H1 (cell line): ENCODE measurements at regions not wholly inside any gene's neighbourhood (a gene's known extent, or its start where the extent isn't known, plus 50 kb on each side); places are given as distances from the start of the nearest gene placed in this dataset.

Experiments used
- CTCF ChIA-PET: fragments of 300-600 bp; sonication (Branson Sonifier 250); formaldehyde crosslinking; loops from one replicate; lab custom pipeline; 2021; ENCODE audit not compliant: partially characterized antibody; lab: Charles Lee
- POLR2A ChIA-PET: fragments of 300-600 bp; sonication (Branson Sonifier 250); formaldehyde crosslinking; loops from one replicate; lab custom pipeline; 2021; ENCODE audit warnings: inconsistent platforms; ENCODE audit not compliant: partially characterized antibody; lab: Charles Lee
- DNase-seq, 2 experiments: peaks; one replicate each; pipeline versions ENCODE4 v3.0.0 to v3.0.0-alpha.2; 2010 to 2022; ENCODE audit warnings: low spot score in 2 of 2, low read depth in 1 of 2, mixed read lengths in 1 of 2
- FAIRE-seq: peaks from 2 replicates; lab custom pipeline; 2011; peaks lifted over from hg19 to GRCh38; lab: Jason Lieb, UNC
- H2AFZ ChIP-seq: 2 replicates; pipeline ENCODE4 v1.8.1; 2012; ENCODE audit warnings: low read length, inconsistent platforms
- H2AK5ac ChIP-seq: 2 replicates; pipeline ENCODE4 v1.6.1; 2013; ENCODE audit warnings: low read depth, low read length
- H2BK120ac ChIP-seq: replicated peaks from 2 replicates; pipeline ENCODE3; 2013; ENCODE audit warnings: low read depth, low read length, inconsistent platforms
- H2BK12ac ChIP-seq: 2 replicates; pipeline ENCODE4 v1.6.1; 2013; ENCODE audit warnings: low read depth, low read length
- H2BK15ac ChIP-seq: 2 replicates; pipeline ENCODE4 v1.6.1; 2013; ENCODE audit warnings: low read length
- H2BK20ac ChIP-seq: 2 replicates; pipeline ENCODE4 v1.6.1; 2013; ENCODE audit warnings: low read length
- H2BK5ac ChIP-seq: 2 replicates; pipeline ENCODE4 v1.6.1; 2013; ENCODE audit warnings: low read depth, low read length
- H3K14ac ChIP-seq: 2 replicates; pipeline ENCODE4 v1.6.1; 2013; ENCODE audit warnings: inconsistent platforms; ENCODE audit not compliant: insufficient read length
- H3K18ac ChIP-seq: 2 replicates; pipeline ENCODE4 v1.6.1; 2013; ENCODE audit warnings: low read length; ENCODE audit errors: extremely low read depth
- H3K23ac ChIP-seq: 2 replicates; pipeline ENCODE4 v1.6.1; 2013; ENCODE audit warnings: inconsistent platforms; ENCODE audit not compliant: insufficient read length
- H3K23me2 ChIP-seq: 2 replicates; pipeline ENCODE4 v1.6.1; 2013; ENCODE audit warnings: low read depth, low read length
- H3K27ac ChIP-seq: 2 replicates; pipeline ENCODE4 v1.6.1; 2011; ENCODE audit warnings: low read depth, low read length, inconsistent platforms
- H3K27me3 ChIP-seq, 4 experiments: replicated peaks in 1 of 4; 1 replicate in 1 of 4; 2 replicates in 3 of 4; pipeline versions ENCODE4 v1.6.1 to v1.8.1; 2011 to 2013; ENCODE audit warnings: low read length in 3 of 4, mild to moderate bottlenecking in 3 of 4, inconsistent platforms in 2 of 4, mixed read lengths in 2 of 4, moderate library complexity in 1 of 4; ENCODE audit not compliant: control insufficient read depth in 3 of 4, insufficient read depth in 3 of 4; ENCODE audit errors: extremely low read depth in 1 of 4
- H3K36me3 ChIP-seq, 4 experiments: 2 replicates each; pipeline versions ENCODE4 v1.6.1 to v1.8.1; 2011 to 2013; ENCODE audit warnings: mild to moderate bottlenecking in 4 of 4, low read length in 3 of 4, moderate library complexity in 2 of 4, control low read depth in 1 of 4, inconsistent platforms in 1 of 4; ENCODE audit not compliant: insufficient read depth in 4 of 4, control insufficient read depth in 2 of 4
- H3K4ac ChIP-seq: replicated peaks from 2 replicates; pipeline ENCODE3; 2013; ENCODE audit warnings: low read length, low read depth, mixed read lengths, inconsistent platforms; ENCODE audit not compliant: insufficient read length
- H3K4me1 ChIP-seq, 4 experiments: replicated peaks in 1 of 4; 1 replicate in 1 of 4; 2 replicates in 3 of 4; pipeline versions ENCODE4 v1.6.1 to v1.8.1; 2011 to 2013; ENCODE audit warnings: low read length in 3 of 4, inconsistent platforms in 2 of 4, mixed read lengths in 1 of 4; ENCODE audit not compliant: insufficient read depth in 4 of 4, control insufficient read depth in 3 of 4
- H3K4me2 ChIP-seq, 2 experiments: 2 replicates each; pipeline versions ENCODE4 v1.6.1 to v1.8.1; 2011 to 2013; ENCODE audit warnings: low read depth in 2 of 2, low read length in 2 of 2, control low read depth in 1 of 2, inconsistent platforms in 1 of 2, mild to moderate bottlenecking in 1 of 2; ENCODE audit not compliant: insufficient read depth in 1 of 2
- H3K4me3 ChIP-seq, 4 experiments: fragments of 200-600, 300-600 bp in 1 of 4; sonication (generic), shearing (Covaris generic), sonication (Bioruptor Twin) in 1 of 4; 2 replicates each; pipeline versions ENCODE4 v1.5.1 to v1.8.1; 2011 to 2016; ENCODE audit warnings: low read length in 4 of 4, low read depth in 3 of 4, control low read depth in 2 of 4, inconsistent platforms in 2 of 4, mild to moderate bottlenecking in 2 of 4, mixed read lengths in 1 of 4, moderate library complexity in 1 of 4; ENCODE audit not compliant: insufficient read depth in 2 of 4; ENCODE audit errors: extremely low read depth in 1 of 4
- H3K56ac ChIP-seq: replicated peaks from 2 replicates; pipeline ENCODE3; 2013; ENCODE audit warnings: low read depth, mild to moderate bottlenecking, mixed read lengths, low read length, inconsistent platforms; ENCODE audit not compliant: insufficient read length
- H3K79me1 ChIP-seq: 2 replicates; pipeline ENCODE4 v1.6.1; 2013; ENCODE audit warnings: low read depth, low read length, control low read depth
- H3K79me2 ChIP-seq, 2 experiments: 2 replicates each; pipeline versions ENCODE4 v1.6.1 to v1.8.1; 2012 to 2013; ENCODE audit warnings: low read length in 2 of 2, mild to moderate bottlenecking in 2 of 2, inconsistent platforms in 1 of 2; ENCODE audit not compliant: insufficient read depth in 2 of 2, control insufficient read depth in 1 of 2
- H3K9ac ChIP-seq, 4 experiments: replicated peaks in 1 of 4; 1 replicate in 1 of 4; 2 replicates in 3 of 4; pipeline versions ENCODE4 v1.6.1 to v1.8.1; 2011 to 2013; ENCODE audit warnings: low read depth in 3 of 4, low read length in 3 of 4, control low read depth in 2 of 4, mild to moderate bottlenecking in 2 of 4, moderate library complexity in 2 of 4, inconsistent platforms in 1 of 4; ENCODE audit errors: extremely low read depth in 1 of 4
- H3K9me3 ChIP-seq, 2 experiments: 2 replicates each; pipeline versions ENCODE4 v1.6.1 to v1.8.1; 2012 to 2013; ENCODE audit warnings: mild to moderate bottlenecking in 2 of 2, moderate library complexity in 2 of 2, control low read depth in 1 of 2, inconsistent platforms in 1 of 2, low read depth in 1 of 2, low read length in 1 of 2, mixed read lengths in 1 of 2; ENCODE audit not compliant: insufficient read depth in 2 of 2
- H4K20me1 ChIP-seq, 2 experiments: replicated peaks in 1 of 2; 2 replicates each; pipeline versions ENCODE3 to v1.8.1; 2011 to 2013; ENCODE audit warnings: inconsistent platforms in 2 of 2, low read length in 2 of 2, mild to moderate bottlenecking in 1 of 2; ENCODE audit not compliant: insufficient read depth in 2 of 2, control insufficient read depth in 1 of 2
- H4K5ac ChIP-seq: 2 replicates; pipeline ENCODE4 v1.6.1; 2013; ENCODE audit warnings: low read length, low read depth, mixed read lengths, inconsistent platforms; ENCODE audit not compliant: insufficient read length
- H4K8ac ChIP-seq: 2 replicates; pipeline ENCODE4 v1.8.0; 2013; ENCODE audit warnings: mild to moderate bottlenecking, moderate library complexity, low read length, inconsistent platforms; ENCODE audit not compliant: insufficient read depth; ENCODE audit errors: extremely low read depth
- H4K91ac ChIP-seq: replicated peaks from 2 replicates; pipeline ENCODE3; 2013; ENCODE audit warnings: low read length, mixed read lengths, inconsistent platforms; ENCODE audit not compliant: insufficient read length
- ASH2L ChIP-seq: fragments of 200-600, 300-600 bp; sonication (generic); IDR thresholded peaks from one replicate; pipeline ENCODE4 v1.7.1; 2017; ENCODE audit warnings: low read length
- CEBPB ChIP-seq: IDR thresholded peaks from 2 replicates; pipeline ENCODE4 v1.6.1; 2012; ENCODE audit warnings: low read depth, low read length
- FOSL1 ChIP-seq: IDR thresholded peaks from 2 replicates; pipeline ENCODE4 v1.6.1; 2011; ENCODE audit warnings: mild to moderate bottlenecking, low read depth, low read length, moderate library complexity; ENCODE audit not compliant: insufficient read depth
- GABPA ChIP-seq: IDR thresholded peaks from 2 replicates; pipeline ENCODE4 v1.6.1; 2011; ENCODE audit warnings: mild to moderate bottlenecking, low read length, moderate library complexity, borderline replicate concordance; ENCODE audit not compliant: insufficient read depth
- HDAC6 ChIP-seq: IDR thresholded peaks from one replicate; pipeline ENCODE4 v1.7.1; 2012; ENCODE audit warnings: low read depth, mild to moderate bottlenecking, inconsistent platforms, low read length, moderate library complexity
- NANOG ChIP-seq: IDR thresholded peaks from 2 replicates; pipeline ENCODE4 v1.6.1; 2011; ENCODE audit warnings: low read length, low read depth, mild to moderate bottlenecking, inconsistent platforms; ENCODE audit not compliant: insufficient read depth, poor library complexity, severe bottlenecking
- TEAD4 ChIP-seq: IDR thresholded peaks from 2 replicates; pipeline ENCODE4 v1.6.1; 2012; ENCODE audit warnings: low read depth, low read length, inconsistent platforms, mixed read lengths
- ZNF274 ChIP-seq: IDR thresholded peaks from 2 replicates; pipeline ENCODE4 v1.7.0; 2012; ENCODE audit warnings: low read length, borderline replicate concordance; ENCODE audit errors: extremely low read depth
- WGBS, 2 experiments: shearing (Covaris generic) in 1 of 2; methylation state at CpG; one replicate each; pipeline versions ENCODE4 v1.1.6 to v1.1.7; 2013 to 2015; ENCODE audit warnings: low lambda C conversion rate in 2 of 2, mixed read lengths in 2 of 2, inconsistent platforms in 1 of 2, low coverage in 1 of 2, missing lambda C conversion rate in 1 of 2; ENCODE audit not compliant: insufficient replicate concordance in 2 of 2, insufficient coverage in 1 of 2, insufficient read length in 1 of 2; ENCODE audit errors: extremely low coverage in 1 of 2, missing lambda C conversion rate in 1 of 2; 5-methylcytosine and 5-hydroxymethylcytosine counted together

GRCh38 chr6:106908386-106908840, 66.1 kb downstream of the CD24 start:
- H3K14ac ChIP-seq = no peak overlapping the region
- no peak overlapping the region for H3K56ac ChIP-seq
- H2BK120ac ChIP-seq = no peak overlapping the region
- H2BK12ac ChIP-seq = no peak overlapping the region
- H4K91ac ChIP-seq = no peak overlapping the region
- no peak overlapping the region for H2BK5ac ChIP-seq
- CTCF ChIA-PET = interaction anchor here (1.0 kb wide), 1 partner anchor 71 kb away, joined by 3 read pairs; no protein-coding TSS in a partner anchor
- TF ChIP-seq GABPA = no peak
- TF ChIP-seq CEBPB = no peak
- no peak for TF ChIP-seq NANOG
- no peak for TF ChIP-seq FOSL1
- TF ChIP-seq ASH2L = no peak
- TF ChIP-seq TEAD4 = no peak
- TF ChIP-seq HDAC6 = no peak
- no peak for TF ChIP-seq ZNF274
- no peak overlapping the region for H3K4me3 ChIP-seq
- DNase-seq = no peak
- no peak overlapping the region for H2AFZ ChIP-seq
- H4K20me1 ChIP-seq = no peaks in the 10 kb centered on the region
- H3K18ac ChIP-seq = no peak overlapping the region
- no peak overlapping the region for H4K5ac ChIP-seq
- FAIRE-seq = no peak
- H3K4me2 ChIP-seq = no peak overlapping the region
- no peaks in the 10 kb centered on the region for H3K4me1 ChIP-seq
- no peaks in the 10 kb centered on the region for H3K27me3 ChIP-seq
- no peaks in the 10 kb centered on the region for H3K79me1 ChIP-seq
- no peaks in the 10 kb centered on the region for H3K79me2 ChIP-seq
- no peak overlapping the region for H3K9ac ChIP-seq
- peaks cover 0 to 11% (median 0%) of the 10 kb centered on the region in 4 experiments; a peak in 2 of 8 replicates for H3K36me3 ChIP-seq
- H3K4ac ChIP-seq = no peak overlapping the region
- no peak overlapping the region for H4K8ac ChIP-seq
- H2BK15ac ChIP-seq = no peak overlapping the region
- WGBS, 2 experiments = 78% methylated on average over 3 of the region's 3 CpGs; no CpG with 5 or more reads in 1 of the 2 experiments
- H3K9me3 ChIP-seq = peaks cover 12 to 17% of the 10 kb centered on the region in 2 experiments
- no peak overlapping the region for H2AK5ac ChIP-seq
- H3K23ac ChIP-seq = no peak overlapping the region
- POLR2A ChIA-PET = interaction anchor here (0.6 kb wide), 1 partner anchor 64 kb away, joined by 3 read pairs; no protein-coding TSS in a partner anchor
- no peak overlapping the region for H3K27ac ChIP-seq
- no peaks in the 10 kb centered on the region for H3K23me2 ChIP-seq
- H2BK20ac ChIP-seq = no peak overlapping the region
